ENCODE measurements at regions not wholly inside any gene's neighbourhood (a gene's known extent, or its start where the extent isn't known, plus 50 kb on each side); places are given as distances from the start of the nearest gene placed in this dataset.

- TF ChIP-seq CTCF (IDR thresholded peaks at IDR 0.05; ENCODE audit: low read length) (no peak), EZH2 (IDR thresholded peaks at IDR 0.05; ENCODE audit: borderline replicate concordance, low read length) (no peak)
- Histone ChIP-seq H3K4me2 (ENCODE audit: low read length) (no peak overlapping the region), H3K4me1 (ENCODE audit: insufficient read depth, low read length, severe bottlenecking) (no peaks in the 10 kb centered on the region), H3F3A (ENCODE audit: insufficient read depth, low read length) (no peaks in the 10 kb centered on the region), H3K36me3 (ENCODE audit: insufficient read depth, low read length) (no peaks in the 10 kb centered on the region), H3K9me2 (ENCODE audit: low read depth, low read length) (no peaks in the 10 kb centered on the region), H3K4me3 (ENCODE audit: low read depth, low read length, poor library complexity, severe bottlenecking) (no peak overlapping the region), H4K20me1 (ENCODE audit: insufficient read depth, low read length) (no peaks in the 10 kb centered on the region), H3K9ac (ENCODE audit: low read length) (no peak overlapping the region), H3K27ac (ENCODE audit: low read depth, low read length, poor library complexity, severe bottlenecking) (no peak overlapping the region), H3K9me3 (ENCODE audit: low read length) (no peaks in the 10 kb centered on the region), H2AFZ (ENCODE audit: low read length) (no peak overlapping the region), H3K79me2 (ENCODE audit: insufficient read depth, low read length) (no peaks in the 10 kb centered on the region), H3K27me3 (ENCODE audit: insufficient read depth, low read length) (no peaks in the 10 kb centered on the region)
Measured at GRCh38 chr10:9103301-9103700, 1048.8 kb downstream of the GATA3 start.

- Histone ChIP-seq H2AFZ (ENCODE audit: low read length) (no peak overlapping the region), H3K9me2 (ENCODE audit: low read depth, low read length) (no peaks in the 10 kb centered on the region), H3K79me2 (ENCODE audit: insufficient read depth, low read length) (no peaks in the 10 kb centered on the region), H3K4me3 (ENCODE audit: low read depth, low read length, poor library complexity, severe bottlenecking) (no peak overlapping the region), H3K4me1 (ENCODE audit: insufficient read depth, low read length, severe bottlenecking) (no peaks in the 10 kb centered on the region), H3K27ac (ENCODE audit: low read depth, low read length, poor library complexity, severe bottlenecking) (no peak overlapping the region), H3K9me3 (ENCODE audit: low read length) (no peaks in the 10 kb centered on the region), H4K20me1 (ENCODE audit: insufficient read depth, low read length) (no peaks in the 10 kb centered on the region), H3K4me2 (ENCODE audit: low read length) (no peak overlapping the region), H3K27me3 (ENCODE audit: insufficient read depth, low read length) (no peaks in the 10 kb centered on the region), H3F3A (ENCODE audit: insufficient read depth, low read length) (no peaks in the 10 kb centered on the region), H3K9ac (ENCODE audit: low read length) (no peak overlapping the region), H3K36me3 (ENCODE audit: insufficient read depth, low read length) (no peaks in the 10 kb centered on the region)
- TF ChIP-seq CTCF (IDR thresholded peaks at IDR 0.05; ENCODE audit: low read length) (no peak), EZH2 (IDR thresholded peaks at IDR 0.05; ENCODE audit: borderline replicate concordance, low read length) (no peak)
Measured at GRCh38 chr10:9111976-9112375, 1057.5 kb downstream of the GATA3 start.

- H3K36me3 ChIP-seq (ENCODE audit: insufficient read depth, low read length): no peaks in the 10 kb centered on the region
- H3K9me3 ChIP-seq (ENCODE audit: low read length): no peaks in the 10 kb centered on the region
- no peak for TF ChIP-seq CTCF (IDR thresholded peaks at IDR 0.05; ENCODE audit: low read length)
- TF ChIP-seq EZH2 (IDR thresholded peaks at IDR 0.05; ENCODE audit: borderline replicate concordance, low read length): no peak
- no peaks in the 10 kb centered on the region for H3K4me1 ChIP-seq (ENCODE audit: insufficient read depth, low read length, severe bottlenecking)
- no peaks in the 10 kb centered on the region for H4K20me1 ChIP-seq (ENCODE audit: insufficient read depth, low read length)
- no peak overlapping the region for H3K9ac ChIP-seq (ENCODE audit: low read length)
- no peak overlapping the region for H3K4me2 ChIP-seq (ENCODE audit: low read length)
- no peaks in the 10 kb centered on the region for H3K27me3 ChIP-seq (ENCODE audit: insufficient read depth, low read length)
- H3K27ac ChIP-seq (ENCODE audit: low read depth, low read length, poor library complexity, severe bottlenecking): no peak overlapping the region
- no peaks in the 10 kb centered on the region for H3K79me2 ChIP-seq (ENCODE audit: insufficient read depth, low read length)
- no peaks in the 10 kb centered on the region for H3K9me2 ChIP-seq (ENCODE audit: low read depth, low read length)
- no peak overlapping the region for H2AFZ ChIP-seq (ENCODE audit: low read length)
- H3K4me3 ChIP-seq (ENCODE audit: low read depth, low read length, poor library complexity, severe bottlenecking): no peak overlapping the region
- H3F3A ChIP-seq (ENCODE audit: insufficient read depth, low read length): no peaks in the 10 kb centered on the region
Measured at GRCh38 chr10:9126728-9127127, 1072.2 kb downstream of the GATA3 start.
